ENCODE measurements at regions not wholly inside any gene's neighbourhood (a gene's known extent, or its start where the extent isn't known, plus 50 kb on each side); places are given as distances from the start of the nearest gene placed in this dataset.

DNA sequence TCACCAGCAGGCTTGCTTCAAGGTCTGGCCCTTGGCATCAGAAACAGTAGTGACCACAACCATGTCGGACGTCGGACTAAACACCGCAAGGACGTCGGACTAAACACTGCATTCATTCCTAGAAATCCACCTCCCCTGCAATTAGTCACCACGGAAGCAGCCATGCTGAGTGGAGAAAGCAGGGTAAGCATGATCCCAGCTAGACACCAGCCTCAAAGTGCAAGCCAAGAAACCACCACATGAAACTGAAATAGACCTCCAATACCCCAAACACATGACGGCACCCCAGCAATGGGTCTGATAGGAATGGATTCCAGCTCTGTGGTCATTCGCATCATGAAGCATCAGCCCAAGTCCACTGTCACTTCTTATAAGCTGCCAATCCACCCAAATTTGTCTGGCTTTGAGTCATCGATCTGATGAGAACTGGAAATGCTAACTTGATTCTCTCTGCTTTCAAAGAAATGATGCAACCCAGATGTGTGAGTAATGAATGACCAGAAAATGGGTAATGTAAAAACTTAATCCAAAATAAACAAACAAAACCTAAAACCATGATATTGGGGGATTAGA is 348.3 kb upstream of the TMCO5A start:
- no peaks in the 10 kb centered on the region for H3K4me1 ChIP-seq (ENCODE audit: control insufficient read depth in 2 of 2, insufficient read depth in 2 of 2, low read length in 2 of 2)
- H3K27me3 ChIP-seq (ENCODE audit: control insufficient read depth in 2 of 2, insufficient read depth in 2 of 2, low read length in 2 of 2) = no peaks in the 10 kb centered on the region
- H3K36me3 ChIP-seq (ENCODE audit: control insufficient read depth in 2 of 2, insufficient read depth in 2 of 2, low read length in 2 of 2) = no peaks in the 10 kb centered on the region
- peaks cover 0 to 2% of the 10 kb centered on the region in 2 donors for H3K9me3 ChIP-seq (ENCODE audit: control insufficient read depth in 2 of 2, low read length in 2 of 2)
- no peak overlapping the region for H3K27ac ChIP-seq (ENCODE audit: low read depth in 2 of 2, low read length in 2 of 2)
- H3K9ac ChIP-seq (ENCODE audit: low read depth in 1 of 2, low read length in 2 of 2) = no peak overlapping the region
- H3K4me3 ChIP-seq (ENCODE audit: low read length in 2 of 2) = no peak overlapping the region

DNA sequence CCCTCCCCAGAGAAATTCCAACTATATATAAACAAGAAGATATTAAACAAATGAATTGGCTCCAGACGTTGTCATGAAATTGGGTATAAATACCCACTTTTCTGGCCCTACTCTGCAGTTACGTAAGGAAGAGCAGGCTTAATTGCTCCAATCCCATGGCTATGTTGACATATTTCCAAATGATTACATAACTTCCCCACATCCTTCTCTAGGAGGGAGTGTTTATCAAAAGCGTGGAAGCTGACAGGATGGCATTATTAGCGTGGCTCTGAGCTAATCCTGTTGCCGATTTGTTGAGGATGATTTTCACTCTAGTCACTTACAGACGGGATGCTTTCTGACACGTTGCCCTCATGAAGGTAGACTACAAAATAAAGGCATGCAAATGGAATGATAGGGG is 347.5 kb upstream of the TMCO5A start:
- H3K36me3 ChIP-seq (ENCODE audit: control insufficient read depth in 2 of 2, insufficient read depth in 2 of 2, low read length in 2 of 2) = no peaks in the 10 kb centered on the region

DNA sequence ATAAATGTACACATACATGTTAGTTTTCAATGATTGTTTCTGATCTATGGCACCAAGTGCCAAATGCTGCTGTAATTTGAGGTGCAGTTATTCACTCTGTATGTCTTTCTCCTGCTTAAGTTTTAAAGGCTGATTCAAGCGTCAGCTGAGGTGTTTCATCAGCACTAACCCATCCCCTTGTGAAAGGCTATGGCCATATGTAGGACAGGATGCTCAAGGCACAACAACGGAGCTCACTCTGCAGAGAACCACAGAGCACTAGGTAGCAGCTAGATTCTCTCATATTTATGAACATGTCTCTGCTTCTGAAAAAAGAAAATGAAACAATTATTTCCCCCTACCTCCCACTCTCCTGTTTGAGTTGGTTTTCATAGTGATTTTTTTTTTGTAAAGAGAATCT is 340.0 kb upstream of the TMCO5A start:
- Histone ChIP-seq H3K4me3 (ENCODE audit: low read length in 2 of 2) (no peak overlapping the region), H3K4me1 (ENCODE audit: control insufficient read depth in 2 of 2, insufficient read depth in 2 of 2, low read length in 2 of 2) (no peaks in the 10 kb centered on the region), H3K9me3 (ENCODE audit: control insufficient read depth in 2 of 2, low read length in 2 of 2) (no peaks in the 10 kb centered on the region), H3K27ac (ENCODE audit: low read depth in 2 of 2, low read length in 2 of 2) (no peak overlapping the region), H3K27me3 (ENCODE audit: control insufficient read depth in 2 of 2, insufficient read depth in 2 of 2, low read length in 2 of 2) (no peaks in the 10 kb centered on the region), H3K36me3 (ENCODE audit: control insufficient read depth in 2 of 2, insufficient read depth in 2 of 2, low read length in 2 of 2) (no peaks in the 10 kb centered on the region), H3K9ac (ENCODE audit: low read depth in 1 of 2, low read length in 2 of 2) (no peak overlapping the region)

More for the DNA sequence above, 347.5 kb upstream of the TMCO5A start:
- Histone ChIP-seq H3K4me3 (ENCODE audit: low read length in 2 of 2) (no peak overlapping the region), H3K27ac (ENCODE audit: low read depth in 2 of 2, low read length in 2 of 2) (no peak overlapping the region), H3K9ac (ENCODE audit: low read depth in 1 of 2, low read length in 2 of 2) (no peak overlapping the region), H3K4me1 (ENCODE audit: control insufficient read depth in 2 of 2, insufficient read depth in 2 of 2, low read length in 2 of 2) (no peaks in the 10 kb centered on the region), H3K9me3 (ENCODE audit: control insufficient read depth in 2 of 2, low read length in 2 of 2) (peaks cover 0 to under 1% of the 10 kb centered on the region in 2 donors), H3K27me3 (ENCODE audit: control insufficient read depth in 2 of 2, insufficient read depth in 2 of 2, low read length in 2 of 2) (no peaks in the 10 kb centered on the region)

DNA sequence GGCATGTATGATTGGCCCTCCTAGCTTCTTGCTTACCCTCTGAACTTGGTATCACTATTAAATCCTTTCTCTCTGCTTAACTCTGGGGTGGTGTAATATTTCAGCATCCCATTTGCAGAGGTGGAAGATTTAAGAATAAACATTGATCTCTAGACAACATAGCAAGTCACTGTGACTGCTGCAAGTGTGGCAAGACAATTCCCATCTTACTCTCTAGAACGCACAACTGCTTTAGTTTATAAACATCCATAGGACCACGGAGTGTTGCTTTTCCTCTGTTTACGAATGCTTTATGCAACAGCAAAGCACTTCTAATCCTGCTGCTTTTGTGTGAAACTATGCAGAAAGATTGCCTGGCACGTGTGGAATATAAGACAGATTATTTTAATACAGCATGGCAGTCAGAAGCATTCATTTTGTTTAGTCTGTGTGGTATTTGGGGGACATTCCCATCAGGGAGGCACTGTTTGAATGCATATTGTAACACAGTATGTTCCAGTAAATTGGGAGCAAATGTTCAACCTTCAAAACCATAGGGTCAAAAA is 338.9 kb upstream of the TMCO5A start:
- Histone ChIP-seq H3K4me3 (ENCODE audit: low read length in 2 of 2) (no peak overlapping the region), H3K27ac (ENCODE audit: low read depth in 2 of 2, low read length in 2 of 2) (no peak overlapping the region), H3K27me3 (ENCODE audit: control insufficient read depth in 2 of 2, insufficient read depth in 2 of 2, low read length in 2 of 2) (no peaks in the 10 kb centered on the region), H3K36me3 (ENCODE audit: control insufficient read depth in 2 of 2, insufficient read depth in 2 of 2, low read length in 2 of 2) (no peaks in the 10 kb centered on the region), H3K9me3 (ENCODE audit: control insufficient read depth in 2 of 2, low read length in 2 of 2) (no peaks in the 10 kb centered on the region), H3K4me1 (ENCODE audit: control insufficient read depth in 2 of 2, insufficient read depth in 2 of 2, low read length in 2 of 2) (no peaks in the 10 kb centered on the region), H3K9ac (ENCODE audit: low read depth in 1 of 2, low read length in 2 of 2) (no peak overlapping the region)

DNA sequence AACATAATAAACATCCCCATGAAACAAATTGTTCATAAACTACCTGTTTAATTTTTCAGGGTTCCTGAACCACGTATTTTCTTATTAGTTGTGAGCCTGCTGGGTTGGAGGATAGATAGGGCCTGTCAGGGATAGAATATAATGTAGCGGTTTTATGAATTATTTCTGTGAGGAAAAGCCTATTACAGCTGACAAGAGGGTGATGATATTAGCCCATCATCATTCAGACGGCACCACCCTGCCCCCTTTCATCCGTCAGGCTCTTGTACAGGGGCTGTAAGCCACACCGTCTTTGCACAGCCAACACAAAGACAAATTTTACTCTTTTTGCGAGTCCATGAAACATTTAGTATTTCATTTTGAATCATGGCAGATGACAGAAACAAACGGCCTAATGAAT is 335.3 kb upstream of the TMCO5A start:
- Histone ChIP-seq H3K4me3 (ENCODE audit: low read length in 2 of 2) (no peak overlapping the region), H3K9ac (ENCODE audit: low read depth in 1 of 2, low read length in 2 of 2) (no peak overlapping the region), H3K36me3 (ENCODE audit: control insufficient read depth in 2 of 2, insufficient read depth in 2 of 2, low read length in 2 of 2) (no peaks in the 10 kb centered on the region), H3K9me3 (ENCODE audit: control insufficient read depth in 2 of 2, low read length in 2 of 2) (no peaks in the 10 kb centered on the region), H3K27ac (ENCODE audit: low read depth in 2 of 2, low read length in 2 of 2) (no peak overlapping the region), H3K4me1 (ENCODE audit: control insufficient read depth in 2 of 2, insufficient read depth in 2 of 2, low read length in 2 of 2) (no peaks in the 10 kb centered on the region), H3K27me3 (ENCODE audit: control insufficient read depth in 2 of 2, insufficient read depth in 2 of 2, low read length in 2 of 2) (no peaks in the 10 kb centered on the region)

DNA sequence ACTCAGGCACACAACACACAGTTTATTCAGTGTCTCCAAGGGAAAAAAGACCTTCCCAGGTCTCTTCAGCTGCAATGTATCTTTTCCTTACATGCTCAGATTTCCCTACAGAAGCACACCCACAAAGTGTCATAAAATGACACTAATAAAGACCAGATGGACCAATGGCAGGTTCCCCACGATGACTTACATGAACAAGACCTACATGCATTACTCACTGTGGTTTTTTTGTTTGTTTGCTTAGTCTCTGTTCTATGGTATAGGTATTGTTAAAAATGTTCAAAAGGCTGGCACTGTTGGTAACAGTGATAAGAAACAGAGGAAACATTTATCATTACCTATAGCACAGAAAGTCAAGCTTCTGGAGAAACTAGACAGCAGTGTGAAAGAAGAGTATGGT is 318.2 kb upstream of the TMCO5A start:
- Histone ChIP-seq H3K4me3 (ENCODE audit: low read length in 2 of 2) (no peak overlapping the region), H3K27ac (ENCODE audit: low read depth in 2 of 2, low read length in 2 of 2) (no peak overlapping the region)

DNA sequence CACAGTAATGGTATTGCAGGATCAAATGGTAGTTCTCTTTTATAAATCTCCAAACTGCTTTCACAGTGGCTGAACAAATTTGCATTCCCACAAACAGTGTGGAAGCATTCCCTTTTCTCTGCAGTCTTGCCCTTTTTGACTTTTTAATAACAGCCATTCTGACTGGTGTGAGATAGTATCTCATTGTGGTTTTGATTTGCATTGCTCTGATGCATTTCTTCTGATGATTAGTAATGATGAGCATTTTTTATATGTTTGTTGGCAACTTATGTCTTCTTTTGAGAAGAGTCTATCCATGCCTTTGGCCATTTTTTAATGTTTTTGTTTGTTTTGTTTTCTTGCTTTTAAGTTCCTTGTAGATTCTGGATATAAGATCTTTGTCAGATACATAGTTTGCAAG is 316.1 kb upstream of the TMCO5A start:
- Histone ChIP-seq H3K4me1 (ENCODE audit: control insufficient read depth in 2 of 2, insufficient read depth in 2 of 2, low read length in 2 of 2) (no peaks in the 10 kb centered on the region), H3K9me3 (ENCODE audit: control insufficient read depth in 2 of 2, low read length in 2 of 2) (no peaks in the 10 kb centered on the region), H3K36me3 (ENCODE audit: control insufficient read depth in 2 of 2, insufficient read depth in 2 of 2, low read length in 2 of 2) (no peaks in the 10 kb centered on the region), H3K9ac (ENCODE audit: low read depth in 1 of 2, low read length in 2 of 2) (no peak overlapping the region), H3K27me3 (ENCODE audit: control insufficient read depth in 2 of 2, insufficient read depth in 2 of 2, low read length in 2 of 2) (no peaks in the 10 kb centered on the region), H3K4me3 (ENCODE audit: low read length in 2 of 2) (no peak overlapping the region), H3K27ac (ENCODE audit: low read depth in 2 of 2, low read length in 2 of 2) (no peak overlapping the region)

More for the DNA sequence above, 318.2 kb upstream of the TMCO5A start:
- H3K27me3 ChIP-seq (ENCODE audit: control insufficient read depth in 2 of 2, insufficient read depth in 2 of 2, low read length in 2 of 2) = no peaks in the 10 kb centered on the region
- no peak overlapping the region for H3K9ac ChIP-seq (ENCODE audit: low read depth in 1 of 2, low read length in 2 of 2)
- no peaks in the 10 kb centered on the region for H3K4me1 ChIP-seq (ENCODE audit: control insufficient read depth in 2 of 2, insufficient read depth in 2 of 2, low read length in 2 of 2)
- no peaks in the 10 kb centered on the region for H3K36me3 ChIP-seq (ENCODE audit: control insufficient read depth in 2 of 2, insufficient read depth in 2 of 2, low read length in 2 of 2)
- no peaks in the 10 kb centered on the region for H3K9me3 ChIP-seq (ENCODE audit: control insufficient read depth in 2 of 2, low read length in 2 of 2)

DNA sequence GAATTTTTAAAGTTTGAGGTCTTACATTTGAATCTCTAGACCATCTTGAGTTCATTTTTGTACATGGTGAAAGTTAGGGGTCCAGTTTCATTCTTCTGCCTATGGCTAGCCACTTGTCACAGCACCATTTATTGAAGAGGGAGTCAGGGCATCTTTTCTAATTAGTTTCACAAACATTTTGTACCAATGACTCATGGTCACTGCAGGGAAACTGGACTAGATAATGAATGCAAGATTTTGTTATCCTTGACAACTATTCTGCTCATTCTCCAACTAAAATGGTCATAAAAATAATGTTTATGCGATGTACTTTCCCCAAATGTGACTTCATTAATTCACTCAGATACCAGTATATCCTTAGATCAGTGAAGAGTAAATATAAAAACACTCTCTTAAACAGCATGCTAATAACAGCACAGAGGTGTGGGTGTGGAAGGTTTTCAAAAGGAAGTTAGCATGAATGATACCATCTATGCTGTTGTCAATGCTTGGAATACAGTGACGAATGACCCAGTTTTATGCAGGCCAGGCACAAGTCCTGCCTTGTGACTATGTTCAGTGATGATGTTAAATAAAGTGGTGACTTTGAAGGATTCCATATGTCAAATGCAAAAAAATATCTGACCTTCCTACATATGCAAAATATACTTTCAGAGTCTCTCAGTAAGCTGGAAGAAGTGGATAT is 314.9 kb upstream of the TMCO5A start:
- Histone ChIP-seq H3K9me3 (ENCODE audit: control insufficient read depth in 2 of 2, low read length in 2 of 2) (no peaks in the 10 kb centered on the region), H3K27ac (ENCODE audit: low read depth in 2 of 2, low read length in 2 of 2) (no peak overlapping the region), H3K4me1 (ENCODE audit: control insufficient read depth in 2 of 2, insufficient read depth in 2 of 2, low read length in 2 of 2) (no peaks in the 10 kb centered on the region), H3K4me3 (ENCODE audit: low read length in 2 of 2) (no peak overlapping the region), H3K9ac (ENCODE audit: low read depth in 1 of 2, low read length in 2 of 2) (no peak overlapping the region), H3K27me3 (ENCODE audit: control insufficient read depth in 2 of 2, insufficient read depth in 2 of 2, low read length in 2 of 2) (no peaks in the 10 kb centered on the region), H3K36me3 (ENCODE audit: control insufficient read depth in 2 of 2, insufficient read depth in 2 of 2, low read length in 2 of 2) (no peaks in the 10 kb centered on the region)

DNA sequence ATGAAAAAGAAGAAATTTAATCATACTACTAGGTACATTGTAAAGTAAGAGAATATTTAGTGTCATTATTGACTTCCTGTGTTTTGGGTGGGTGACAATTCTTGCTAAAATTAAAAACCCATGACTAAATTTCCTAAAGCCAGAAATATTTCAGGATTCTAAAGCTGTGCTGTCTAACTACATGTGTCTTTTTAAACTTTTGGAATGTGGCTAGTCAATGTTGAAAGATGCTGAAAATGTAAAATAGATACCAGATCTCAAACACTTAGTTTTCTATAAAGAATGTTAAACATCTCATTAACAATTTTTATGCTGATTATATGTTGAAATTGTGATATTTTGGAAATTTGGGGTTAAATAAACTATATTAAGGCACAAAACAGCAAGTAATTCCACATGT is 308.9 kb upstream of the TMCO5A start:
- Histone ChIP-seq H3K27ac (ENCODE audit: low read depth in 2 of 2, low read length in 2 of 2) (no peak overlapping the region), H3K9me3 (ENCODE audit: control insufficient read depth in 2 of 2, low read length in 2 of 2) (no peaks in the 10 kb centered on the region), H3K4me3 (ENCODE audit: low read length in 2 of 2) (no peak overlapping the region), H3K4me1 (ENCODE audit: control insufficient read depth in 2 of 2, insufficient read depth in 2 of 2, low read length in 2 of 2) (no peaks in the 10 kb centered on the region), H3K9ac (ENCODE audit: low read depth in 1 of 2, low read length in 2 of 2) (no peak overlapping the region), H3K27me3 (ENCODE audit: control insufficient read depth in 2 of 2, insufficient read depth in 2 of 2, low read length in 2 of 2) (no peaks in the 10 kb centered on the region), H3K36me3 (ENCODE audit: control insufficient read depth in 2 of 2, insufficient read depth in 2 of 2, low read length in 2 of 2) (no peaks in the 10 kb centered on the region)

DNA sequence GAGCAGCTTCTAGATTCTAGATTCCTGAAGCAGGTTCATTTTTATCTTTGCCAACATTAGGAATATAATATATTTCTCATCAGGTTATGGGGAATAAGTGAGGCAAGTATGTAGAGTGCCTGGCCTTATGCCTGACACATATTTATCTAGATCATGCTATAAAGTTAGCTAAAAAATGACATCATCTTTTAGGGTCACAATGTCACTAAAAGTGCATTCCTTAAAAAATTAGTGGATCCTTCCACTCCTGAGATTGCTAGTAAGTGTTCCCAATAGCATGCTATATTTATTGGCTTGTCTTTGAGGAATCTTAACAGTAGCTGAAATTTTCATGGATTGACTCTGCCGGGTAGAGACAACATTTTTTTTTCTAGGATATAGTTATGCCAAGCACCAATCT is 305.9 kb upstream of the TMCO5A start:
- Histone ChIP-seq H3K27me3 (ENCODE audit: control insufficient read depth in 2 of 2, insufficient read depth in 2 of 2, low read length in 2 of 2) (no peaks in the 10 kb centered on the region), H3K9me3 (ENCODE audit: control insufficient read depth in 2 of 2, low read length in 2 of 2) (no peaks in the 10 kb centered on the region), H3K4me3 (ENCODE audit: low read length in 2 of 2) (no peak overlapping the region), H3K9ac (ENCODE audit: low read depth in 1 of 2, low read length in 2 of 2) (no peak overlapping the region), H3K4me1 (ENCODE audit: control insufficient read depth in 2 of 2, insufficient read depth in 2 of 2, low read length in 2 of 2) (no peaks in the 10 kb centered on the region), H3K27ac (ENCODE audit: low read depth in 2 of 2, low read length in 2 of 2) (no peak overlapping the region), H3K36me3 (ENCODE audit: control insufficient read depth in 2 of 2, insufficient read depth in 2 of 2, low read length in 2 of 2) (no peaks in the 10 kb centered on the region)

Data from mucosa of rectum (tissue), 2 donors.